ENCODE measurements at regions not wholly inside any gene's neighbourhood (a gene's known extent, or its start where the extent isn't known, plus 50 kb on each side); places are given as distances from the start of the nearest gene placed in this dataset.
"Not testable (repeated sequence)": the region's sequence is repeated elsewhere in the genome, so short reads cannot be mapped to it uniquely, and the experiment has no call there.

DNA sequence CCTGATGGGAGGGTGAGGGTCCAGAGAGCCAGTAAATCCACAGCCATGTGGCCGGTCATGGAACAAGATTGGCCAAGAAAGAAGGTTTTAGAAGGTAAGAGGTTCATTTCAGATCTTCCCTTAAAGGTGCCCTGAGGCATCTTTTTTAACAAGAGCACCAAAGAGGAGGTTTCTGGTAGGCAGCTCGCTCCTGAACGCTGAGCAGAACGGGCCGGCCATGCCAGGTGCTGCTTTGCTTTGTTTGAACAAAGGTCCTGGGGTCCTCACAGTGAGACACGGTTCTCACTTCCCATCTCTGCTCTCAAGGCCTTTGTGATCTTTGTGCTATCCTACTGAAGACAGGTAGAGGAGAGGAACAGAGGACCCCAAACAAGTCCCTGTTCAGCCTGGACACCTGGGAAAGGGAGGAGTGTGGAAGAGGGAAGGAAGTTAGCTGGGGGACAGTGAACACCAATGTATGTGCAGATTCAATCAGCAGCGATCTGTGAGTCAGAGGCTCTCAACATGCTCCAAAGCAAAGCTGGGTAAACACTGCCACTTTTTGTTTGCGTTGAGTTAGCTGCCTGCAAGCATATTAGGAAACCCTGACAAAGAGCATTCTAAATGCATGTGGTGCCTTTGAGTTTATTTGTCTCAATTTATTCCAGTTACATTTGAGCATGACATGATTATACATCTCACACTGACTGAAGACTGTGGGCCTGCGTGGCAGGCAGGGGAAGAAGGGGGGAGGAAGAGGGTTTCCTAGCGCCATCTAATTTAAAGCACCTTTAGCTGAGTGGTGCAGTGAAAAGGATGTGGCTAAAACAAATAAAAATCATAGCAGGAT, 102.4 kb downstream of the ASB1 start:
- Histone ChIP-seq H3K27ac (no peak overlapping the region), H3K27me3 (no peaks in the 10 kb centered on the region), H3K36me3 (no peaks in the 10 kb centered on the region), H3K4me3 (no peak overlapping the region), H3K4me1 (no peaks in the 10 kb centered on the region), H3K9me3 (no peaks in the 10 kb centered on the region)
- WGBS (ENCODE audit: insufficient coverage, low coverage, low lambda C conversion rate, missing lambda C conversion rate) = 45% methylated on average over 7 of the region's 10 CpGs
- TF ChIP-seq, protein P1, sequence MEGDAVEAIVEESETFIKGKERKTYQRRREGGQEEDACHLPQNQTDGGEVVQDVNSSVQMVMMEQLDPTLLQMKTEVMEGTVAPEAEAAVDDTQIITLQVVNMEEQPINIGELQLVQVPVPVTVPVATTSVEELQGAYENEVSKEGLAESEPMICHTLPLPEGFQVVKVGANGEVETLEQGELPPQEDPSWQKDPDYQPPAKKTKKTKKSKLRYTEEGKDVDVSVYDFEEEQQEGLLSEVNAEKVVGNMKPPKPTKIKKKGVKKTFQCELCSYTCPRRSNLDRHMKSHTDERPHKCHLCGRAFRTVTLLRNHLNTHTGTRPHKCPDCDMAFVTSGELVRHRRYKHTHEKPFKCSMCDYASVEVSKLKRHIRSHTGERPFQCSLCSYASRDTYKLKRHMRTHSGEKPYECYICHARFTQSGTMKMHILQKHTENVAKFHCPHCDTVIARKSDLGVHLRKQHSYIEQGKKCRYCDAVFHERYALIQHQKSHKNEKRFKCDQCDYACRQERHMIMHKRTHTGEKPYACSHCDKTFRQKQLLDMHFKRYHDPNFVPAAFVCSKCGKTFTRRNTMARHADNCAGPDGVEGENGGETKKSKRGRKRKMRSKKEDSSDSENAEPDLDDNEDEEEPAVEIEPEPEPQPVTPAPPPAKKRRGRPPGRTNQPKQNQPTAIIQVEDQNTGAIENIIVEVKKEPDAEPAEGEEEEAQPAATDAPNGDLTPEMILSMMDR (IDR thresholded peaks at IDR 0.05) = no peak
- no peak for TF ChIP-seq POLR2A (IDR thresholded peaks at IDR 0.05)
- ATAC-seq (peak in 2 of 4 donors; percentile 67 to 92), DNase-seq (no peak)
- intact Hi-C loops (cut with DNase I) = no loop called here

DNA sequence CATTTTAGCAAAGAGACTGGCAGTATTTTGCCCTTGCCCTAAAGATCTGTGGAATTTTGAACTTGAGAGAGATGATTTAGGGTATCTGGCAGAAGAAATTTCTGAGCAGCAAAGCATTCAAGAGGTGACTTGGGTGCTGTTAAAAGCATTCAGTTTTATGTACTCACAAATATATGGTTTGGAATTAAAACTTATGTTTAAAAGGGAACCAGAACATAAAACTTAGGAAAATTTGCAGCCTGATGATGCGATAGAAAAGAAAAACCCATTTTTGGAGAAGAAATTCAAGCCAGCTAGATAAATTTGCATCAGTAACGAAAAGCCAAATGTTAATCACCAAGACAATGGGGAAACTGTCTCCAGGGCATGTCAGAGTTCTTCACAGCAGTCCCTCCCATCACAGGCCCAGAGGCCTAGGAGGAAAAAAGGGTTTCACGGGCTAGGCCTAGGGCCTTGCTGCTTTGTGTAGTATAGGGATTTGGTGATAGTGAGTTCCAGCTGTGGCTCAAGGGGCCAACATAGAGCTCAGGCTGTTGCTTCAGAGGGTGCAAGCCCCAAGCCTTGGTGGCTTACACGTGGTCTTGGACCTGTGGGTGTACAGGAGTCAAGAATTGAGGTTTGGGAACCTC, 104.4 kb downstream of the ASB1 start:
- H3K36me3 ChIP-seq; H3K4me3 ChIP-seq; intact Hi-C loops (cut with DNase I); DNase-seq; H3K9me3 ChIP-seq; ATAC-seq; H3K27me3 ChIP-seq; H3K27ac ChIP-seq; H3K4me1 ChIP-seq: not testable (repeated sequence)
- 68% methylated on average over 4 of the region's 4 CpGs for WGBS (ENCODE audit: insufficient coverage, low coverage, low lambda C conversion rate, missing lambda C conversion rate)

DNA sequence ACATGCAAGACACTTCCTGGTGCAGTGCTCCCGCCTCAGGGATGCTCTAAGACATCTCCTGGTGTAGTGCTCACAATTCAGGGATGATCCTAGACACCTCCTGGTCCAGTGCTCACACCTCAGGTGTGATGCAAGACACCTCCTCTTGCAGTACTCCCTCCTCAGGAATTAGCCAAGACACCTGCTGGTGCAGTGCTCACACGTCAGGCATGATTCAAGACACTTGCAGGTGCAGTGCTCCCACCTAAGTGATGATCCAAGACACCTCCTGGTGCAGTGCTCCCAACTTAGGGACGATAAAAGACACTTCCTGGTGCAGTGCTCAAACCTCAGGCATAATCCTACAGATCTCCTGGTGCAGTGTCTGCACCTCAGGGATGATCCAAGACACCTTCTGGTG, 117.0 kb downstream of the ASB1 start:
- no CpG with 5 or more reads among the region's 3 CpGs for WGBS (ENCODE audit: insufficient coverage, low coverage, low lambda C conversion rate, missing lambda C conversion rate)
- H3K27me3 ChIP-seq; DNase-seq; H3K36me3 ChIP-seq; intact Hi-C loops (cut with DNase I); H3K4me3 ChIP-seq; H3K9me3 ChIP-seq; H3K27ac ChIP-seq; ATAC-seq; H3K4me1 ChIP-seq: not testable (repeated sequence)

DNA sequence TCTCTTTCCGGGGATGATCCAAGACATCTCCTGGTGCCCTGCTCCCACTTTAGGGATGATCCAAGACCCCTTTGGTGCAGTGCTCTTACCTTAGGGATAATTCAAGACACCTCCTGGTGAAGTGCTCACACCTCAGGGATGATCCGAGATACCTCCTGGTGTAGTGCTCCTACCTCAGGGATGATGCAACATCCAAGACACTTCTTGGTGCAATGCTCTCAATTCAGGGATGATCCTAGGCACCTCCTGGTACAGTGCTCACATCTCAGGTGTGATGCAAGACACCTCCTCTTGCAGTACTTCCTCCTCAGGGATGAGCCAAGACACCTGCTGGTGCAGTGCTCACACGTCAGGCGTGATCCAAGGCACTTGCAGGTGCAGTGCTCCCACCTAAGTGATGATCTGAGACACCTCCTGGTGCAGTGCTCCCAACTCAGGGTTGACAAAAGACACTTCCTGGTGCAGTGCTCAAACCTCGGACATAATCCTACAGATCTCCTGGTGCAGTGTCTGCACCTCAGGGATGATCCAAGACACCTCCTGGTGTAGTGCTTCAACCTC, 122.3 kb downstream of the ASB1 start:
- WGBS (ENCODE audit: insufficient coverage, low coverage, low lambda C conversion rate, missing lambda C conversion rate) = 88% methylated on average over 4 of the region's 5 CpGs
- TF ChIP-seq, protein P1 (IDR thresholded peaks at IDR 0.05) = no peak
- TF ChIP-seq POLR2A (IDR thresholded peaks at IDR 0.05) = no peak
- DNase-seq = no peak

DNA sequence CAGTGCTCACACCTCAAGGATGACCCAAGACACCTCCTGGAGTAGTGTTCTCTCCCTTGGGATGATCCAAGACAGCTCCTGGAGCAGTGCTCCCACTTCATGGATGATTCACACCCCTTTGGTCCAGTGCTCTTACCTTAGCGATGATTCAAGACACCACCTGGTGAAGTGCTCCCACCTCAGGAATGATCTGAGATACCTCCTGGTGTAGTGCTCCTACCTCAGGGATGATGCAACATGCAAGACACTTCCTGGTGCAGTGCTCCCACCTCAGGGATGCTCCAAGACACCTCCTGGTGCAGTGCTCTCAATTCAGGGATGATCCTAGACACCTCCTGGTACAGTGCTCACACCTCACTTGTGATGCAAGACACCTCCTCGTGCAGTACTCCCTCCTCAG, 123.1 kb downstream of the ASB1 start:
- no peak for TF ChIP-seq POLR2A (IDR thresholded peaks at IDR 0.05)
- TF ChIP-seq, protein P1 (IDR thresholded peaks at IDR 0.05) = no peak
- Histone ChIP-seq H3K36me3 (no peaks in the 10 kb centered on the region), H3K27me3 (no peaks in the 10 kb centered on the region), H3K4me3 (no peak overlapping the region), H3K9me3 (peaks cover 0 to 11% (median 0%) of the 10 kb centered on the region in 4 donors), H3K27ac (no peak overlapping the region), H3K4me1 (no peaks in the 10 kb centered on the region)
- WGBS (ENCODE audit: insufficient coverage, low coverage, low lambda C conversion rate, missing lambda C conversion rate) = no CpG with 5 or more reads among the region's 2 CpGs
- DNase-seq (no peak), ATAC-seq (no peak)
- intact Hi-C loops (cut with DNase I) = no loop called here

More for the DNA sequence above, 122.3 kb downstream of the ASB1 start:
- intact Hi-C loops (cut with DNase I) = no loop called here
- Histone ChIP-seq H3K4me3 (no peak overlapping the region), H3K27ac (no peak overlapping the region), H3K9me3 (peaks cover 0 to 11% (median 0%) of the 10 kb centered on the region in 4 donors), H3K36me3 (no peaks in the 10 kb centered on the region), H3K4me1 (no peaks in the 10 kb centered on the region), H3K27me3 (no peaks in the 10 kb centered on the region)
- ATAC-seq = no peak
